ENCODE measurements at regions not wholly inside any gene's neighbourhood (a gene's known extent, or its start where the extent isn't known, plus 50 kb on each side); places are given as distances from the start of the nearest gene placed in this dataset.

DNA sequence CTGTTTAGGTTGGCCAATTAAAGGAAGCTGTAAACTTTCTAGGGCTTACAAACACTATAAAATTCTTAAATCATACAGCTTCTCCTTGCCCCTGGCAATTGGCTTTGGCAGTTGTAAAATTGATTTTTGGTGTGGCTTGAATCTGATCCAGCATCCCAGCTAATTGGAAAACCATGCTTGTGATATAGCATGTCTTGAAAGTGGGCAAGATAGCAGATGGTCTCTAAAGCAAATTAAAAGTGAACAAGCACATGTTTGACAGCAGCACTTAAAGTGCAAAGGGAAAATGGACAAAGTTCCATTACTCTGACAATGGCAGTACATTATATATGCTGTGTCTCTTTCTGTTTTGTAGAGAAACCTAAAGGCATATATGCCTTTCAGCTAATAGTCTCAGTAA, 302.9 kb upstream of the NXPH2 start:
- no peak for TF ChIP-seq POLR2AphosphoS5 (IDR thresholded peaks at IDR 0.05; ENCODE audit: borderline replicate concordance, low read depth, low read length)
- no peak for TF ChIP-seq EZH2 (IDR thresholded peaks at IDR 0.05)
